ENCODE measurements at regions not wholly inside any gene's neighbourhood (a gene's known extent, or its start where the extent isn't known, plus 50 kb on each side); places are given as distances from the start of the nearest gene placed in this dataset.

DNA sequence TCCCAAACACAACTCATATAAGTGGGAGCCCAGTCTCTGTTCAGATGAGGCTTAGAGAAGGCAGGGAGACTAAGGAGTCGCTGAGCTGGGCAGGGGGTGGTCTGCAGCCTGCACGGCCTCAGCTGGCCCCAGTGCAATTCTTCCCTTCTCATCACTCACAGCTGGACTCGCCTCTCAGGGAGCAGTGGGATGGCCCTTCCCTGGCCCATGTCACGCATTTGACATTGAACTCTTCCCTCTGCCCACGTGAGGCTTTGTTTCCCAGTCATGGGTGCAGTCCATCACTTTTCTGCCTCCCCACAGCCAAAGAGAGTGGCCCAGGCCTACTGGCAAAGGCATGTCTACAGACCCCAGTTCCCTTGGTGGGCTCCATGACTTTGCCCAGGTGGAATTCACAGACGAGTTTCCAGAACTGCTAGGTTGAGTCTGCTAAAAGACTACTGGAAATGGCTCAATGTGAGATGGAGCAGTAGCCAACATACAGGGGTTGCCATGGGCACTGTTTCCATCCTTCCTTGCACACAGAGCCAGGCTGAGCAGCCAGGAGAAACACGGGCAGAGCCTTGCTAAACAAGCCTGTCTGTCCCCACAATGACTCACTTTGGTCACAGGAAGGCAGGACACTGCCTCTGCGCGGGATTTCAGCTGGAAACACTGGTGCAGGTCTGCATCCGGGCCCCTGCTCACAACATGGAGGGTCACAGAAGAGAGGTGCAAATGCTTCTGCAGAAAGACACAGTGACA lies 90.1 kb downstream of the OAT start:
- Histone ChIP-seq H3K4me3 (ENCODE audit: low read depth, low read length) (no peak overlapping the region), H3K9me3 (ENCODE audit: control insufficient read depth, insufficient read depth, low read depth, low read length) (no peaks in the 10 kb centered on the region; the same call in 1 of the 2 replicates), H3K4me1 (ENCODE audit: control insufficient read depth, insufficient read depth, low read length) (no peaks in the 10 kb centered on the region), H3K27ac (ENCODE audit: extremely low read depth, low read depth, low read length) (no peak overlapping the region), H3K36me3 (ENCODE audit: control insufficient read depth in 2 of 2, insufficient read depth in 1 of 2, low read length in 2 of 2) (no peaks in the 10 kb centered on the region)
- ChIA-PET CTCF (interaction anchor here (0.9 kb wide), 1 partner anchor 60 kb away, joined by 3 read pairs; no protein-coding TSS in a partner anchor), POLR2A (no interaction called here)
- no peak for TF ChIP-seq SETDB1 (IDR thresholded peaks at IDR 0.05; ENCODE audit: insufficient read length, low read length)

DNA sequence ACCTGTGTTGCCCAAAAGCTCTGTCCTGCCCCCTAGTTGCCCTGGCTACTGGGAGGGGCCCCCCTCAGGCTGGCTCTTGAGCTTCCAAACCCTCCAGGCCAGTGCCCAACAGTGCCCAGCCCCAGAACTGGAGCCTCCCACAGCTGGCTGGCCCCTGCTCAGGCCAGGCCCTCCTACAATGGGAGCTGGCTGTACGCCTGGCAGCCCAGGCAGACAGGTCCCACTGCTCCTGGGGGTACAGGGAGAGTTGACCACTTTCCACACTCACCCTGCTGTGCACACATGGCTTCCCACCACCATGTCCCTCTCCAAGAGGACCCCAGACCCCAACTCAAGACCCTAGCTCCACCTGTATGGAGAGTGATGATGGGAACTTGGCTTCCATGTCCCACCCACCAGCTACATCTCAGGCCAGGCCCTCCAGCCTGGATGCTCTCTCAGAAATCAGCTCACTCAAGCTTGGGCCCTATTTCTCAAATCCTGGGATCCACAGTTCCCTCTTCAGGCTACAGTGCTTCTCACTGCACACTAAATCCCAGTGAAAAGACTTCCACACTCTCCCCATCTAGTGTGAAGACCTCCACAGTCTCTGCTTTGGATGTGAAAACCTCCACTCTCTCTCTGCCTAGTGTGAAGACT lies 92.6 kb downstream of the OAT start:
- Histone ChIP-seq H3K36me3 (ENCODE audit: control insufficient read depth in 2 of 2, insufficient read depth in 1 of 2, low read length in 2 of 2) (no peaks in the 10 kb centered on the region), H3K4me1 (ENCODE audit: control insufficient read depth, insufficient read depth, low read length) (no peaks in the 10 kb centered on the region), H3K4me3 (ENCODE audit: low read depth, low read length) (no peak overlapping the region), H3K27ac (ENCODE audit: extremely low read depth, low read depth, low read length) (no peak overlapping the region), H3K9me3 (ENCODE audit: control insufficient read depth, insufficient read depth, low read depth, low read length) (no peaks in the 10 kb centered on the region)
- TF ChIP-seq ZNF10 (tag by site-specific recombination; IDR thresholded peaks at IDR 0.05) (0 out of 2 replicates have a peak, but pooled peaks have one; percentile 30), ZNF560 (tag by site-specific recombination; IDR thresholded peaks at IDR 0.05; ENCODE audit: borderline replicate concordance) (no peak), SP3 (tag by site-specific recombination; IDR thresholded peaks at IDR 0.05) (no peak), ZNF221 (tag by site-specific recombination; IDR thresholded peaks at IDR 0.05; ENCODE audit: borderline replicate concordance) (no peak), ZNF837 (tag by site-specific recombination; IDR thresholded peaks at IDR 0.05) (no peak), ZXDB (tag by site-specific recombination; IDR thresholded peaks at IDR 0.05) (no peak)
- POLR2A ChIA-PET, result interaction anchor here (0.6 kb wide), 1 partner anchor 12 kb away, joined by 3 read pairs; no protein-coding TSS in a partner anchor
- CTCF ChIA-PET, result no interaction called here

DNA sequence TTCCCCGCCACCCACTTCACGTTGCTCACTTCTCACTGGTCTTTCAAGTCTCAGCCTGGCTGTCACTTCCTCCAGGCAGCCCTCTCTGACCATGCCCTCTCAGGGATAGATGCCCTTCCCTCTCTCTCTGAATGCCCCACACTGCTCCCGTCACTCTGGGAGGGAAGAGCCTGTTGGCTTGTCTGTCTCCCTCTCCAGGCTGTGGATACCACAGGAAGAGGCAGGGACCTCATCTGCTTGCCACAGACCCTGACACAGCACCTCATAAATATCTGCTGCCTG lies 93.1 kb downstream of the OAT start:
- POLR2A ChIA-PET, result interaction anchor here (0.6 kb wide), 1 partner anchor 13 kb away, joined by 3 read pairs; no protein-coding TSS in a partner anchor

DNA sequence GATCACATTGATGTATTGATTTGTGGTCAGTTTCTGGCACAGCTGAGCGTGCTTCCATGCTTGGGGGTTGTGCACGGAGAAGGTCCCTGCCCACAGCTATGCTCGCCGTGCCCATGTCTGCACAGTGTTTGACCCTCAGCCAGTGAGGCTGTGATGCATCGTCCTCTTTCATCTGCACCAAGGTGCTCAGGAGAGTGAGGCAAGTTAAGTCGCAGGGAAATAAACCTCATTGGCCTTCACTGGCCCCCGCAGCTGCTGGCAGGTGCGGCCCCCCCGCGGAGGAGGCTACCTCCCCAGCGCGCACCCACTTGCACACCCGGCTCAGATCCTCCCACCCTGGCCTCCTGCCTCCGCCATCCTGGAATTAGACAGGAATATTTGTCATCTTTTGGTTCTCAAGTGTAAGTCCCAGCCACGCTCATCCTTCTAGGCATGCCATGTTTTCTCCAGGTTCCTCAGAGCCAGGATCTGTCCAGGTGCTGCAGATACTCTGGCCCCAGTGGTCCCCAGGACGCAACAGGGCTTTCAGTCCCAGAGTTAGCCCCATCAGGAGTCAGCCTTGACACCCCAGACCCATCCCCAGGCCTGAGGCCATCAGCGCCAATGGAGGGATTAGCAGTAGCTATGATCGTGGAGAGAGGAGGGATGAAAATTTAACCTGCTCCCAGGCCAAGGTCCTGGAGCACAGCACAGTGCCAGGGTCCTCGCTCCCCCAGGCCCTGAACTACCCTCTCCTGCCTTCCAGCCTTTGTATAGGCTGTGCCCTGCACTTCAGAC lies 93.7 kb downstream of the OAT start:
- POLR2A ChIA-PET, result interaction anchor here (0.6 kb wide), 1 partner anchor 13 kb away, joined by 3 read pairs; no protein-coding TSS in a partner anchor
- no peaks in the 10 kb centered on the region for H3K36me3 ChIP-seq (ENCODE audit: control insufficient read depth in 2 of 2, insufficient read depth in 1 of 2, low read length in 2 of 2)
- no peaks in the 10 kb centered on the region for H3K9me3 ChIP-seq (ENCODE audit: control insufficient read depth, insufficient read depth, low read depth, low read length)
- no peak overlapping the region for H3K27ac ChIP-seq (ENCODE audit: extremely low read depth, low read depth, low read length)
- H3K4me3 ChIP-seq (ENCODE audit: low read depth, low read length), result no peak overlapping the region
- CTCF ChIA-PET, result interaction anchor here (0.6 to 1.0 kb wide), 2 partner anchors 64 to 327 kb away, joined by 3 read pairs; no protein-coding TSS in a partner anchor
- H3K4me1 ChIP-seq (ENCODE audit: control insufficient read depth, insufficient read depth, low read length), result no peaks in the 10 kb centered on the region
- TF ChIP-seq ZNF544 (tag by site-specific recombination; IDR thresholded peaks at IDR 0.05) (no peak), ZNF10 (tag by site-specific recombination; IDR thresholded peaks at IDR 0.05) (no peak), ZNF221 (tag by site-specific recombination; IDR thresholded peaks at IDR 0.05; ENCODE audit: borderline replicate concordance) (no peak), ZNF114 (tag by site-specific recombination; IDR thresholded peaks at IDR 0.05) (no peak), ZNF404 (tag by site-specific recombination; IDR thresholded peaks at IDR 0.05) (no peak), ZNF423 (tag by site-specific recombination; IDR thresholded peaks at IDR 0.05) (no peak), ZNF133 (tag by site-specific recombination; IDR thresholded peaks at IDR 0.05) (no peak)
- TF ChIP-seq, protein P1, sequence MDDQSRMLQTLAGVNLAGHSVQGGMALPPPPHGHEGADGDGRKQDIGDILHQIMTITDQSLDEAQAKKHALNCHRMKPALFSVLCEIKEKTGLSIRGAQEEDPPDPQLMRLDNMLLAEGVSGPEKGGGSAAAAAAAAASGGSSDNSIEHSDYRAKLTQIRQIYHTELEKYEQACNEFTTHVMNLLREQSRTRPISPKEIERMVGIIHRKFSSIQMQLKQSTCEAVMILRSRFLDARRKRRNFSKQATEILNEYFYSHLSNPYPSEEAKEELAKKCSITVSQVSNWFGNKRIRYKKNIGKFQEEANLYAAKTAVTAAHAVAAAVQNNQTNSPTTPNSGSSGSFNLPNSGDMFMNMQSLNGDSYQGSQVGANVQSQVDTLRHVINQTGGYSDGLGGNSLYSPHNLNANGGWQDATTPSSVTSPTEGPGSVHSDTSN (CRISPR knock-in tag; IDR thresholded peaks at IDR 0.05), result no peak
- TF ChIP-seq, protein P2, sequence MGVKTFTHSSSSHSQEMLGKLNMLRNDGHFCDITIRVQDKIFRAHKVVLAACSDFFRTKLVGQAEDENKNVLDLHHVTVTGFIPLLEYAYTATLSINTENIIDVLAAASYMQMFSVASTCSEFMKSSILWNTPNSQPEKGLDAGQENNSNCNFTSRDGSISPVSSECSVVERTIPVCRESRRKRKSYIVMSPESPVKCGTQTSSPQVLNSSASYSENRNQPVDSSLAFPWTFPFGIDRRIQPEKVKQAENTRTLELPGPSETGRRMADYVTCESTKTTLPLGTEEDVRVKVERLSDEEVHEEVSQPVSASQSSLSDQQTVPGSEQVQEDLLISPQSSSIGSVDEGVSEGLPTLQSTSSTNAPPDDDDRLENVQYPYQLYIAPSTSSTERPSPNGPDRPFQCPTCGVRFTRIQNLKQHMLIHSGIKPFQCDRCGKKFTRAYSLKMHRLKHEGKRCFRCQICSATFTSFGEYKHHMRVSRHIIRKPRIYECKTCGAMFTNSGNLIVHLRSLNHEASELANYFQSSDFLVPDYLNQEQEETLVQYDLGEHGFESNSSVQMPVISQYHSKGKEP (tag by site-specific recombination; IDR thresholded peaks at IDR 0.05), result no peak
- TF ChIP-seq, protein P3, sequence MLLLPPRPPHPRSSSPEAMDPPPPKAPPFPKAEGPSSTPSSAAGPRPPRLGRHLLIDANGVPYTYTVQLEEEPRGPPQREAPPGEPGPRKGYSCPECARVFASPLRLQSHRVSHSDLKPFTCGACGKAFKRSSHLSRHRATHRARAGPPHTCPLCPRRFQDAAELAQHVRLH (tag by site-specific recombination; IDR thresholded peaks at IDR 0.05), result no peak

More for the DNA sequence above, 93.1 kb downstream of the OAT start:
- H3K9me3 ChIP-seq (ENCODE audit: control insufficient read depth, insufficient read depth, low read depth, low read length), result no peaks in the 10 kb centered on the region
- no peak for TF ChIP-seq ZNF23 (tag by site-specific recombination; IDR thresholded peaks at IDR 0.05; ENCODE audit: borderline replicate concordance)
- TF ChIP-seq ZNF747 (tag by site-specific recombination; IDR thresholded peaks at IDR 0.05), result no peak
- TF ChIP-seq ZNF530 (tag by site-specific recombination; IDR thresholded peaks at IDR 0.05; ENCODE audit: low read depth), result no peak
- TF ChIP-seq, protein P4, sequence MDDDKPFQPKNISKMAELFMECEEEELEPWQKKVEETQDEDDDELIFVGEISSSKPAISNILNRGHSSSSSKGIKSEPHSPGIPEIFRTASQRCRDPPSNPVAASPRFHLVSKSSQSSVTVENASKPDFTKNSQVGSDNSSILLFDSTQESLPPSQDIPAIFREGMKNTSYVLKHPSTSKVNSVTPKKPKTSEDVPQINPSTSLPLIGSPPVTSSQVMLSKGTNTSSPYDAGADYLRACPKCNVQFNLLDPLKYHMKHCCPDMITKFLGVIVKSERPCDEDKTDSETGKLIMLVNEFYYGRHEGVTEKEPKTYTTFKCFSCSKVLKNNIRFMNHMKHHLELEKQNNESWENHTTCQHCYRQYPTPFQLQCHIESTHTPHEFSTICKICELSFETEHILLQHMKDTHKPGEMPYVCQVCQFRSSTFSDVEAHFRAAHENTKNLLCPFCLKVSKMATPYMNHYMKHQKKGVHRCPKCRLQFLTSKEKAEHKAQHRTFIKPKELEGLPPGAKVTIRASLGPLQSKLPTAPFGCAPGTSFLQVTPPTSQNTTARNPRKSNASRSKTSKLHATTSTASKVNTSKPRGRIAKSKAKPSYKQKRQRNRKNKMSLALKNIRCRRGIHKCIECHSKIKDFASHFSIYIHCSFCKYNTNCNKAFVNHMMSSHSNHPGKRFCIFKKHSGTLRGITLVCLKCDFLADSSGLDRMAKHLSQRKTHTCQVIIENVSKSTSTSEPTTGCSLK (tag by site-specific recombination; IDR thresholded peaks at IDR 0.05), result no peak
- H3K36me3 ChIP-seq (ENCODE audit: control insufficient read depth in 2 of 2, insufficient read depth in 1 of 2, low read length in 2 of 2), result no peaks in the 10 kb centered on the region
- H3K4me1 ChIP-seq (ENCODE audit: control insufficient read depth, insufficient read depth, low read length), result no peaks in the 10 kb centered on the region
- no peak overlapping the region for H3K4me3 ChIP-seq (ENCODE audit: low read depth, low read length)
- CTCF ChIA-PET, result interaction anchor here (0.6 kb wide), 1 partner anchor 328 kb away, joined by 3 read pairs; no protein-coding TSS in a partner anchor
- H3K27ac ChIP-seq (ENCODE audit: extremely low read depth, low read depth, low read length), result no peak overlapping the region

Measured in HEK293 (cell line).